Right hindlimb (tissue), 1 donor: ENCODE measurements at regions not wholly inside any gene's neighbourhood (a gene's known extent, or its start where the extent isn't known, plus 50 kb on each side); places are given as distances from the start of the nearest gene placed in this dataset.
"Not testable (repeated sequence)": the region's sequence is repeated elsewhere in the genome, so short reads cannot be mapped to it uniquely, and the experiment has no call there.

ENCODE experiments used
- DNase-seq: peaks from one replicate; pipeline ENCODE4 v3.0.0-alpha.2; 2018

DNA sequence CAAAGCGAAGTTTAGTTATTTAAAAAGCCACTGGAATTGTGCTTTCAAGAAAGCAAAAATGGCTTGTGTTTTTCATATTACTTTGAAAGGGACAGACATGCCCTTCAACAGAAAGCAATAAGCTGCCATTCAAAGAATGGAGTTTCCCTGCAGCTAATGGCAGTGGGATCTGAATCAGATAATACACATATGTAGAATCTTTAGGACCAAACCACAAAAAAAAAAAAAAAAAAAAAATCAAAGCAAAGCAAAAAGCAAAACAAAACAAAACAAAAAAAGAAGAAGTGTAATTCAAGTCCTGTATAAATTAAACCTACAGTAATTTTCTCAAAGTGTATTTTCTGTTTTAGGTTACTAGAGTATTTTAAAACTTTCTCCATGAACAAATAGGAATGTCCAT lies 63.6 kb upstream of the ZNF217 start:
- DNase-seq = no peak

DNA sequence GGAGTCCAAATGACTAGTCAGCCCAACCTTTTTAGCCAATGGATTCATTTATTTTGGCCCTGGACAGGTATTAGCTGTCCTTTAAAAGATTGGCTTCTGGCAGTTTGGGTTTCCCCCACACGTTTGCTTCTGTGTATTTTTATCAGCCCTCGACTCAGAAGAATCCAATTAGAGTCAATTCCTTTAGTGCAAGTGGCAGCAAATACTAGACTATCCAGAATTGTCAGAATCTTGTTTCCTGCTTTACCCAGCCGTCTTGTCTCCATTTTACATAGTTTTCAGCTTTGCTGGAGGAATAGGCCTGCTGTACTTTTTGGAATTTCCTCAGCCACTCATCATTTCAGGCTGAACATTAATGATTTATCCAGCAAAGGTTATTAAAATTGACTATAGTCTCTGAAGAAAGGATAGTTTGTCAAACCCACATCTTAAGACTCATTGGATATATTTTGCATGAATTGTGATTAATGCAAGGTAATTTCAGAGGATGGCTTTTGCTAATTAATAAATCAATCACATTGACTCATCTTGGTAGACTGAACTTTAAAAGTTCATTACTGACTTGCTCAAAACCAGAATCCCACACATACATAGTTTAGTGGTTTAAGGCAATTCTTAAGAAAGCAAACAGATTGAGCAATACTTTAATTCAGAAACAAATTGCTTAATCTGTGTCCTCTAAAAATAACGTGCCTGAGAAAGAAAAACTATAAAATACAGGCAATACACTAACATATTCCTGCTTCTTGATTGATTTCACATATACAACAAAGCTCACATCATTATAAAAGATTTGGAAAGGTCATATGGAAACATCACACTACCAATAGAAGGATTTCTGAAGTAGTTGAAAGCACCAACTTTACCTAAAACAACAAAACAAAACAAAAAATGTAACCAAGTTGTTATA lies 62.9 kb upstream of the ZNF217 start:
- no peak for DNase-seq

DNA sequence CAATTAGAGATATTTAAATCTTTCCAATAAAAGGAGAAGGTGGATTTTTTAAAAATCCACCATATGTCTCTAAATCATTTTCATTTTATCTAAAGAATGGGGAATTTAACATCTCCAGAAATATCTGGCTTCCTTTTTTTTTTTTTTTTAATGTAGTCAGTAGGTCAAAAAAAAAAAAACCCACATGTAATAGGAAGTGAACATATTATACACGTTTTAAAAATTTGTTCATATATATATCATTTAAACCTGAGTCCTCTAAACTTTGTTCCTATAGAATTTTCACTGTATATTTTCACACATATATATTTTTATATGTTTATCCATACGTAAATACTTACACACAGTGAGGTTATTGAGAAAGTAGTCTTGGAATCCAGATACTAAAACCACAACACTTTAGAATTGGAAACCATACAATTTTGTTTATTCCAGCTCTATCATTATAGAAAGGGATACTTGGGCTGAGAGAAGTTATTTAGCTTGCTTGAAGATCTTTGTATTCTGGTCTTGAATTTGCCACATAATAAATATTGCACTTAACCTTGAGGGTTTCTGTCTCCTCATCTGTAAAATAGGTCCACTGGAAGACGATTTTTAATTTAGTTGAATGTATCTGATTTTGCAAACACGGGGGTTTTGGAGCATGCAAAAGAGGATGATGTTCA lies 62.1 kb upstream of the ZNF217 start:
- DNase-seq = no peak

DNA sequence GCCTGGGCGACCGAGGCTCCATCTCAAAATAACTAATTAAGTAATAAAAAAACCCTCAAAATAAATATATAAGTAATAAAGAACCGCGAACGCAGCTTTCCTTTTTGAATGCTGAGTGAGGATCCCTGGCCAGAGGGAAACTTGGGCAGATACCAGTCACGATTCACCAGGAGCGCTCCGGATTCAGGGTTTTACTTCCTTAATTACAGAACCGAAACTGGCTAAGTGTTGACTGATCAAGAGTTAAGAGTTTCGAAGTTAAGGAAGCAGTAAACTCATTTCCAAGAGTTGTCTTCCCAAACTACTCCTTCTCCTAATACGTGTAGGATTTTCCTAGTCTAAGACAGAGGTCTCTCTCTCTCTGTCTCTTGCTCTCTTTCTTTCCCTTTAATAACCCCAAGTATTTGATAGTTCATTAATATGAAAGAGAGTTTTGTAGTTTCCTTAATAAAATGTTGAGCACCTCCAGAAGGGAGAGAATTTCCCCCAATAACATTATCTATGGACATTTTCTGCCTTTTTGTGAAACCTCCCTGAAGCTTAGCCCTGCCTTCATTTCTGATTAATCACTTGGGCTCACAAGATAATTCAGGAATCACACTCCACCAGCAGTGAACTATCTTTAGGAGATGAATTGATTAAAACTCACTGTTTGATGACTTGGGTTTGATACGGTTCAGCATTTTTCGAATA lies 61.4 kb upstream of the ZNF217 start:
- DNase-seq = no peak

DNA sequence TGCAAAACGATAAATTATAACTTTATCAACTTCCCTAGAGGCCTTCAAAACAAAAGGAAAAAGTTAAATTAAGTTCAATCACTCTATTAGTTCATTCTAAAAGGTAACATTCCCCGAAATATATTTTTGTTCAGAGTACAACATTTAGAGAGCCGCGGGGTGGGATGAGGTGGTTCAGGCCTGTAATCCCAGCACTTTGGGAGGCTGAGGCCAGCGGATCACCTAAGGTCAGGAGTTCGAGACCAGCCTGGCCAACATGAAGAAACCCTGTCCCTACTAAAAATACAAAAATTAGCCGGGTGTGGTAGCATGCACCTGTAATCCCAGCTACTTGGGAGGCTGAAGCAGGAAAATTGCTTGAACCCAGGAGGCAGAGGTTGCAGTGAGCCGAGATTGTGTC lies 60.9 kb upstream of the ZNF217 start:
- not testable (repeated sequence) for DNase-seq

DNA sequence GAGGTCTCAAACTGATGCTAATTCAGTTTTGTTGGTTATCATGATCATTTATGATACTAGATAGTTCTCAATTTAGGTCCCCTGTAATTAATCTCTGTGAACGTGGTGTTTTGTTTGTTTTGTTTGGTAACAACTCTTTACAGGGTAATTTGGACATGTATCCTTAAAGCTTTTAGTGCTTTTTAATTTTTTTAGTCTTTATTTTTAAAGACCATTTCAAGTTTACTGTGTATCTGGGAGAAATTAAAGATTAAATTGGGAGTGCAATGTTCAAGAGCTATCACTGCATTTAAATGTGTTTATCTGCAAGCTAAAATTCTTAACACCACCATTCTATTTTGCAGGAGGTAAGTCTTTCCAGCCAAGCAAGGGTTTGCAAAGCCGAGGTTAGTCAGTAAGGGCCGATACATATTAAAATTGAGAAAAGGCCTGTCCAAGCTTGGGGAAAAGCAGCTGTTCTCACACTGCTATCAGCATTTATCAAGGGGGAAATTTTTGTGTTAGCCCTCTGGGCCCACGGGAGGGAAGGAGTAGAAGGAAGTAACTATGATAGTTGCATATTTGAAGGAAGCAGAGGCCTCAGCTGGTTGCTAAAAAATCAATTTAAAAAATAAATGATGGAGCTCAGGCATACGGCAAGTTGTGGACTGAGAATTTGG lies 59.3 kb upstream of the ZNF217 start:
- DNase-seq = no peak

DNA sequence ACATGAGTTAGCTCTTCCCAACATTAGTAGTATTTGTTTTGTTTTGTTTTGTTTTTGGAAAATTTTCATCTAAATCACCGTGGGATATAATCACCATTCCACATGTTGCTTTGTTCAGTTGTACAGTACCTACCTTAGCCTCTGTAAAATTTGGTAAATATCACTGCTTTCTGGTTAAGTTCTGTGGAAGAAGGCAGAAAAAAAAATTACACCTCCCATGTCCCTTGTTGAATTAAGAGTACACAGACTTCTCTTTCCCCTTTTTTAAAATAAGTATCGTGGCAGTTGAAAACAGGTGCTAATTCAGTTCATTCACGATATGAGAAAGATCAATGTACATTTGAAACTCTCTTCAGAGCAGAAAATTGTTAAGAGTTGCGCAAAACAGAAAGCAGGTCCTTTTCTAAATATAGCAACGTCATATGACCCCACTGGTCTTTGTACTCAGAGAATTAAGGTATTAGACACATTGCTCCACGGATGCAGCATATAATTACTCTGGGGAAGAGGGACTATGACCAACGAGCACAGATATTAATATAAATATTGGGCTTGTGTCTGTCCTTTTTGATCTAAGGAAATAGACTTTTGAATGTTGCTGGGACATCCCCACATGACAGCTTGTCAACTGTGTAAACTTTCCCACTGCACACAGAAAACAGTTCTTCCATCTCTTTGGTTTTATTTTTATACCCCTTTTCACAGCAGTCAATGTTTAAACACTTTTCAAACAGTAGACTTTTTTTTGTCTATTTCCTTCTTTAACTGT lies 58.6 kb upstream of the ZNF217 start:
- no peak for DNase-seq

DNA sequence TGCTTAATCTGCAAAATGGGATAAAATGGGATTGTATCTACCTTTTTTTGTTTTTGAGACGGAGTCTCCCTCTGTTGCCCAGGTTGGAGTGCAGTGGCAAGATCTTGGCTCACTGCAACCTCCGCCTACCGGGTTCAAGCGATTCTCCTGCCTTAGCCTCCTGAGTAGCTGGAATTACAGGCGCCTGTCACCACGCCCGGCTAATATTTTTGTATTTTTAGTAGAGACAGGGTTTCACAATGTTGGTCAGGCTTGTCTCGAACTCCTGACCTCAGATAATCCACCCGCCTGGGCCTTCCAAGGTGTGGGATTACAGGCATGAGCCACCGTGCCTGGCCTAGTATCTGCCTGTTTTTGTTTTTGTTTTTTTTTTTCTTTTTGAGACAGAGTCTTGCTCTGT lies 55.9 kb upstream of the ZNF217 start:
- DNase-seq = not testable (repeated sequence)

DNA sequence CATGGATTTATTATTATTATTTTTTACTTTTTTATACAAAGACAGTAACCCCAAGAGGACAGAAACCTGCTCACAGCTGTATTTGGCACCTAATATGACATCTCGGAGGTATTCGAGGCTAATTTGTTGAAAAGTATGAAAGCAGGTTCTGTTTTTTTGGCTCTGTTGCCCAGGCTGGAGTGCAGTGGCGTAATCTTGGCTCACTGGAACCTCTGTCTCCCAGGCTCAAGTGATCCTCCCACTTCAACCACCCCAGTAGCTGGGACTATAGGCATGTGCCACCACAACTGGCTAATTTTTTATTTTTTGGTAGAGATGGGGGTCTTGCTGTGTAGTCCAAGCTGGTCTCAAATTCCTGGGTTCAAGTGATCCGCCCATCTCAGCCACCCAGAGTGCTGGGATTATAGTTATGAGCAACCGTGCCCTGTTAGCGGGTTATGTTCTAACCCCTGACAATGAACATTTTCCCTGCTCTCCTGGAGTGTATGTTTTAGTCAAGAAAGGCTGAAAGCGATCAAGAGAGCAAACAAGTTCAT lies 53.7 kb upstream of the ZNF217 start:
- no peak for DNase-seq

DNA sequence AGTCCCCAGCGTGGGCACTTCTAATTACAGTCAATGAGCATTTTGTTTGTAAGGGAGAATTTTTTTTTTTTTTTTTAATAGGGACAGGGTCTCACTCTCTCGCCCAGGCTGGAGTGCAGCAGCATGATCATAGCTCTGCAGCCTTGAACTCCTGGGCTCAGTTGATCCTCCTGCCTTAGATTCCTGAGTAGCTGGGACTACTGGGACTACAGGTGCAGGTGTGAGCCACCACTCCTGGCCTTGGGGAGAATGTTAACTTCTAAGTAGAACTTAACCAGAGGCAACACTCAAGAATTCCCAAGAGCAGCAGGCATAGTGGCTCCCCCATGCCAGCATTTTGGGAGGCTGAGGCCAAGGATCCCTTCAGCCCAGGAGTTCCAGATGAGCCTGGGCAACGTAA lies 52.9 kb upstream of the ZNF217 start:
- no peak for DNase-seq

DNA sequence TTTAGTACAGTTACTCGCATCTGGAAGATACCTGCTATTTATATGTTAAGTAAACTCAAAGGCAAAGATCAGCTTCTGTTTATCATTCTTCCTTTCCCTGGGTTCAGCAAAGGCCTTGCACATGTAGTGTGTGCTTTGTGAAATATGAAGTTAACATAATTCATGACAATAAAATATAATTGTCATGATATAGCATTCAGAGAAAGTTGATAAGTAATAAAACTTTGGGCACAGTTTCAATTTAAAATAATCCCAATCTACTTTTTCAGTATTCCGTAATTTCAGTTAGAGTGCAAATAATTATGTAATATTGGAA lies 51.9 kb upstream of the ZNF217 start:
- no peak for DNase-seq

DNA sequence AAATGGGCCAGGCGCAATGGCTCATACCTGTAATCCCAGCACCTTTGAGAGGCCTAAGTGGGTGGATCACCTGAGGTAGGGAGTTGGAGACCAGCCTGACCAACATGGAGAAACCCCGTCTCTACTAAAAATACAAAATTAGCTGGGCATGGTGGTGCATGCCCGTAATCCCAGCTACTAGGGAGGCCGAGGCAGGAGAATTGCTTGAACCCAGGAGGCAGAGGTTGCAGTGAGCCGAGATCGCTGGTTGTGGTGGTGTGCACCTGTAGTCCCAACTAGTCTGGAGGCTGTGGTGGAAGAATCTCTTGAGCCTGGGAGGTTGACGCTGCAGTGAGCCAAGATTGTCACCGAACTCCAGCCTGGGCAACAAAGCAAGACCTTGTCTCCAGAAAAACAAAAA lies 50.5 kb upstream of the ZNF217 start:
- DNase-seq = not testable (repeated sequence)
